K562 (cell line): ENCODE measurements at regions not wholly inside any gene's neighbourhood (a gene's known extent, or its start where the extent isn't known, plus 50 kb on each side); places are given as distances from the start of the nearest gene placed in this dataset.

Experiments used
- ATAC-seq: fragments of 200-7000 bp; cut with Tn5 transposase; 3 replicates; pipeline ENCODE4 v1.9.1; 2020; ENCODE audit warnings: moderate library complexity
- BruUV-seq: library from RNA; stranded (reverse); fragments of 400-500 nt; replicated peaks from 2 replicates; lab custom pipeline; 2021; lab: Mats Ljungman, UMichigan
- CTCF ChIA-PET: fragments of 300-600 bp; formaldehyde crosslinking; extraction: SDS; loops from one replicate; lab custom pipeline; 2021; ENCODE audit warnings: low intra/inter-chr PET ratio; lab: Yijun Ruan, JAX
- POLR2A ChIA-PET: fragments of 300-600, 350-650 bp; sonication (Branson Sonifier 250); formaldehyde crosslinking; extraction: SDS; loops from one replicate; lab custom pipeline; 2021; ENCODE audit warnings: antibody characterized with exemption, inconsistent platforms; lab: Yijun Ruan, JAX
- DNase-seq, 4 experiments: peaks; one replicate each; pipeline versions ENCODE4 v3.0.0 to v3.0.0-alpha.2; 2011 to 2018; ENCODE audit warnings: low spot score in 3 of 4, mixed read lengths in 3 of 4; ENCODE audit errors: extremely low read depth in 1 of 4
- FAIRE-seq: peaks from 2 replicates; lab custom pipeline; 2011; peaks lifted over from hg19 to GRCh38; lab: Jason Lieb, UNC
- H2AFZ ChIP-seq: 2 replicates; pipeline ENCODE4 v1.6.0; 2011; ENCODE audit warnings: low read depth, low read length, control low read depth, inconsistent platforms
- H3K27ac ChIP-seq: fragments of 200-600 bp; 3 replicates; pipeline ENCODE4 v1.8.0; 2011; ENCODE audit warnings: low read depth, mild to moderate bottlenecking, control low read depth, inconsistent platforms, low read length, moderate library complexity, mixed read lengths; ENCODE audit errors: extremely low read depth
- H3K27me3 ChIP-seq, 2 experiments: fragments of 300-600 bp in 1 of 2; 2 replicates in 1 of 2; 3 replicates in 1 of 2; pipeline versions ENCODE4 v1.6.0 to v1.8.0; 2011; ENCODE audit warnings: inconsistent platforms in 2 of 2, low read length in 2 of 2, mild to moderate bottlenecking in 1 of 2, mixed read lengths in 1 of 2, moderate library complexity in 1 of 2; ENCODE audit not compliant: control insufficient read depth in 2 of 2, insufficient read depth in 2 of 2
- H3K36me3 ChIP-seq: fragments of 300-600 bp; 3 replicates; pipeline ENCODE4 v1.8.0; 2011; ENCODE audit warnings: mild to moderate bottlenecking, low read length, inconsistent platforms; ENCODE audit not compliant: control insufficient read depth, insufficient read depth
- H3K4me1 ChIP-seq, 2 experiments: fragments of 200-600 bp in 1 of 2; replicated peaks in 1 of 2; 2 replicates in 1 of 2; 3 replicates in 1 of 2; pipeline versions ENCODE4 v1.5.1 to v1.8.0; 2011; ENCODE audit warnings: inconsistent platforms in 2 of 2, low read length in 2 of 2, mild to moderate bottlenecking in 1 of 2, mixed read lengths in 1 of 2, moderate library complexity in 1 of 2; ENCODE audit not compliant: control insufficient read depth in 2 of 2, insufficient read depth in 2 of 2
- H3K4me2 ChIP-seq: 2 replicates; pipeline ENCODE4 v1.6.1; 2011; ENCODE audit warnings: low read length, control low read depth, inconsistent platforms, mixed read lengths; ENCODE audit not compliant: insufficient read depth
- H3K4me3 ChIP-seq: fragments of 200-600 bp; sonication (generic), shearing (Covaris generic); 2 replicates; pipeline ENCODE4 v1.5.1; 2016; ENCODE audit warnings: control low read depth, inconsistent platforms
- H3K79me2 ChIP-seq: fragments of 200-600 bp; 3 replicates; pipeline ENCODE4 v1.8.0; 2011; ENCODE audit warnings: low read length, inconsistent platforms; ENCODE audit not compliant: control insufficient read depth, insufficient read depth
- H3K9ac ChIP-seq, 2 experiments: 2 replicates each; pipeline versions ENCODE4 v1.6.0 to v1.6.1; 2011; ENCODE audit warnings: low read depth in 2 of 2, low read length in 2 of 2, control low read depth in 1 of 2, inconsistent platforms in 1 of 2, mild to moderate bottlenecking in 1 of 2, mixed read lengths in 1 of 2; ENCODE audit not compliant: insufficient read depth in 1 of 2
- H3K9me1 ChIP-seq: one replicate; pipeline ENCODE4 v1.6.0; 2011; ENCODE audit warnings: inconsistent platforms, mild to moderate bottlenecking, low read length, moderate library complexity; ENCODE audit not compliant: control insufficient read depth, insufficient read depth
- H3K9me3 ChIP-seq: replicated peaks from 2 replicates; pipeline ENCODE4 v1.5.1; 2011; ENCODE audit warnings: low read depth, low read length, inconsistent platforms; ENCODE audit not compliant: control insufficient read depth, insufficient read depth
- H4K20me1 ChIP-seq: replicated peaks from 2 replicates; pipeline ENCODE4 v1.6.1; 2011; ENCODE audit warnings: low read length, inconsistent platforms, mixed read lengths; ENCODE audit not compliant: control insufficient read depth, insufficient read depth
- BCLAF1 ChIP-seq, 2 experiments: fragments of 450-650 bp in 1 of 2; IDR thresholded peaks; 2 replicates each; pipeline ENCODE4 v1.6.1; 2011 to 2017; ENCODE audit warnings: low read depth in 2 of 2, antibody characterized with exemption in 1 of 2, borderline replicate concordance in 1 of 2, low read length in 1 of 2, mild to moderate bottlenecking in 1 of 2, mixed read lengths in 1 of 2; ENCODE audit not compliant: control insufficient read depth in 1 of 2
- BDP1 ChIP-seq: IDR thresholded peaks from 3 replicates; pipeline ENCODE4 v1.6.1; 2011; ENCODE audit not compliant: insufficient read length, insufficient read depth
- FOXO4 ChIP-seq: fragments of 450-650 bp; formaldehyde crosslinking; IDR thresholded peaks from 2 replicates; pipeline ENCODE4 v1.4.0; 2020; ENCODE audit warnings: mild to moderate bottlenecking, moderate library complexity
- HDAC3 ChIP-seq: fragments of 450-650 bp; IDR thresholded peaks from 2 replicates; pipeline ENCODE4 v1.6.1; 2018; ENCODE audit warnings: borderline replicate concordance, mild to moderate bottlenecking, moderate library complexity; ENCODE audit not compliant: partially characterized antibody
- MCM5 ChIP-seq: fragments of 450-650 bp; IDR thresholded peaks from 2 replicates; pipeline ENCODE4 v1.6.1; 2016; ENCODE audit warnings: low read depth
- MEIS2 ChIP-seq: fragments of 450-650 bp; IDR thresholded peaks from 2 replicates; pipeline ENCODE4 v1.6.1; 2014; ENCODE audit warnings: mild to moderate bottlenecking; ENCODE audit not compliant: partially characterized antibody
- MIER1 ChIP-seq: fragments of 450-650 bp; IDR thresholded peaks from 2 replicates; pipeline ENCODE4 v1.6.1; 2016; ENCODE audit warnings: antibody characterized with exemption, mild to moderate bottlenecking, low read depth
- NR0B1 ChIP-seq: fragments of 450-650 bp; IDR thresholded peaks from one replicate; pipeline ENCODE4 v1.6.1; 2018; ENCODE audit warnings: mild to moderate bottlenecking, moderate library complexity; ENCODE audit not compliant: partially characterized antibody
- PHB ChIP-seq: fragments of 250-450 bp; sonication (Bioruptor Pico); IDR thresholded peaks from 2 replicates; pipeline ENCODE4 v1.5.0; 2021
- RBM25 ChIP-seq: fragments of 200-400 bp; formaldehyde crosslinking; IDR thresholded peaks from 2 replicates; pipeline ENCODE4 v1.6.1; 2018; ENCODE audit warnings: low read length, low read depth, moderate library complexity; ENCODE audit not compliant: severe bottlenecking
- RFX7 ChIP-seq: fragments of 250-450 bp; sonication (Bioruptor Pico); IDR thresholded peaks from 2 replicates; pipeline ENCODE4 v1.5.1; 2021; ENCODE audit warnings: mild to moderate bottlenecking
- SMAD2 ChIP-seq: fragments of 150-350 bp; IDR thresholded peaks from 2 replicates; pipeline ENCODE4 v1.6.1; 2014; ENCODE audit warnings: low read depth, mild to moderate bottlenecking, low read length
- SPI1 ChIP-seq: IDR thresholded peaks from 2 replicates; pipeline ENCODE4 v1.6.1; 2011; ENCODE audit warnings: low read depth, low read length, control low read depth, borderline replicate concordance
- XRCC5 ChIP-seq: fragments of 200-400 bp; formaldehyde crosslinking; IDR thresholded peaks from 2 replicates; pipeline ENCODE4 v1.6.1; 2017; ENCODE audit warnings: low read depth, mild to moderate bottlenecking, low read length
- WGBS: fragments of 100-300 bp; shearing (Covaris generic); methylation state at CpG from one replicate; pipeline ENCODE4 v1.1.6; 2016; ENCODE audit warnings: low coverage, mixed read lengths; ENCODE audit not compliant: insufficient coverage; ENCODE audit errors: missing lambda C conversion rate; 5-methylcytosine and 5-hydroxymethylcytosine counted together
- in situ Hi-C: fragments of 300-500 bp; cut with MboI; formaldehyde crosslinking; loops from 4 replicates; pipeline ENCODE4 v1.15.0; 2018; ENCODE audit warnings: inconsistent platforms, mixed read lengths
- intact Hi-C: fragments of 100-400 bp; cut with micrococcal nuclease; formaldehyde crosslinking; loops from 2 replicates; pipeline ENCODE4 v1.14.2; 2022

- no peak for TF ChIP-seq BCLAF1 (IDR thresholded peaks at IDR 0.05; ENCODE audit: borderline replicate concordance in 1 of 2, control insufficient read depth in 1 of 2, low read depth in 2 of 2, low read length in 1 of 2)
- TF ChIP-seq MIER1, result no peak
- no peak for TF ChIP-seq BDP1
Observed at GRCh38 chr19:28394725-28395124, 818.2 kb downstream of the UQCRFS1 start (continued).

GRCh38 chr19:28393574-28394336 lies 819.2 kb downstream of the UQCRFS1 start:
- H3K79me2 ChIP-seq, result no peaks in the 10 kb centered on the region
- no peaks in the 10 kb centered on the region for H3K9me3 ChIP-seq
- DNase-seq, result no peak
- no peak for ATAC-seq
- ChIA-PET CTCF (no interaction called here), POLR2A (interaction anchor here (0.5 to 1.1 kb wide), 3 partner anchors 10 to 127 kb away, joined by 3 to 5 read pairs (median 4); no protein-coding TSS in a partner anchor)
- FAIRE-seq, result no peak
- 0 out of 2 replicates have a peak, but pooled peaks cover 3% of the 10 kb centered on the region for H4K20me1 ChIP-seq
- no peak overlapping the region for H3K4me3 ChIP-seq
- H3K27me3 ChIP-seq, result peaks cover 0 to 5% of the 10 kb centered on the region in 2 experiments; a peak in 1 of 5 replicates
- H3K4me2 ChIP-seq, result no peak overlapping the region
- no TSS peak for BruUV-seq
- H3K27ac ChIP-seq, result no peak overlapping the region
- peak overlapping the region; percentile 33; the same call in 1 of the 2 replicates for H2AFZ ChIP-seq
- no peak overlapping the region for H3K9ac ChIP-seq
- intact Hi-C loops, result no loop called here
- H3K4me1 ChIP-seq, result no peaks in the 10 kb centered on the region; a peak in 2 of 5 replicates
- whole genome bisulfite sequencing, result 2% methylated on average over 10 of the region's 10 CpGs
- H3K9me1 ChIP-seq, result no peaks in the 10 kb centered on the region
- H3K36me3 ChIP-seq, result no peaks in the 10 kb centered on the region
- in situ Hi-C loops, result no loop called here
- TF ChIP-seq MCM5 (no peak), MEIS2 (peak; percentile 56), HDAC3 (no peak), RFX7 (CRISPR knock-in tag) (no peak), FOXO4 (no peak), SPI1 (peak; percentile 11; the same call in 1 of the 2 replicates), PHB (no peak), SMAD2 (no peak), RBM25 (no peak), NR0B1 (no peak), XRCC5 (no peak)
